ENCODE measurements at regions not wholly inside any gene's neighbourhood (a gene's known extent, or its start where the extent isn't known, plus 50 kb on each side); places are given as distances from the start of the nearest gene placed in this dataset.

- TF ChIP-seq BCLAF1 (IDR thresholded peaks at IDR 0.05) (no peak), PAX8 (IDR thresholded peaks at IDR 0.05) (no peak), BHLHE40 (IDR thresholded peaks at IDR 0.05; ENCODE audit: borderline replicate concordance in 1 of 2, low read depth in 2 of 2, low read length in 1 of 2) (no peak), SMAD5 (IDR thresholded peaks at IDR 0.05; ENCODE audit: low read depth) (no peak), NRF1 (conservative IDR thresholded peaks at IDR 0.05; ENCODE audit: low read depth, low read length) (no peak), MLLT1 (IDR thresholded peaks at IDR 0.05) (no peak), SP1 (IDR thresholded peaks at IDR 0.05; ENCODE audit: low read depth, low read length) (no peak), ZBTB40 (IDR thresholded peaks at IDR 0.05; ENCODE audit: borderline replicate concordance) (no peak), STAT3 (IDR thresholded peaks at IDR 0.05; ENCODE audit: low read depth, low read length) (no peak), SREBF2 (IDR thresholded peaks at IDR 0.05; ENCODE audit: low read length) (no peak), FOXM1 (IDR thresholded peaks at IDR 0.05; ENCODE audit: low read depth, low read length) (no peak)
These were observed 684.0 kb downstream of the DSC3 start (continued) for GRCh38 chr18:30358555-30358954.
